Neural crest cell (in vitro differentiated cells): ENCODE measurements at regions not wholly inside any gene's neighbourhood (a gene's known extent, or its start where the extent isn't known, plus 50 kb on each side); places are given as distances from the start of the nearest gene placed in this dataset.

Experiments used
- DNase-seq: peaks from one replicate; pipeline ENCODE4 v3.0.0; 2021; ENCODE audit warnings: low read depth, mixed read lengths, low spot score
- H3K27ac Mint-ChIP-seq: one replicate; pipeline ENCODE4 v1.8.0; 2021; ENCODE audit warnings: mild to moderate bottlenecking, mixed read lengths; ENCODE audit not compliant: unreplicated experiment
- H3K27me3 Mint-ChIP-seq: 2 replicates; pipeline ENCODE4 v1.8.0; 2021; ENCODE audit warnings: low read depth, mild to moderate bottlenecking, mixed read lengths
- H3K36me3 Mint-ChIP-seq: 2 replicates; pipeline ENCODE4 v1.8.0; 2021; ENCODE audit warnings: low read depth, mild to moderate bottlenecking, mixed read lengths
- H3K4me1 Mint-ChIP-seq: 2 replicates; pipeline ENCODE4 v1.8.0; 2021; ENCODE audit warnings: mixed read lengths
- H3K4me3 Mint-ChIP-seq: one replicate; pipeline ENCODE4 v1.8.0; 2021; ENCODE audit warnings: mild to moderate bottlenecking, mixed read lengths
- H3K9me3 Mint-ChIP-seq: 2 replicates; pipeline ENCODE4 v1.8.0; 2021; ENCODE audit warnings: mixed read lengths
- CTCF ChIP-seq: fragments of 200-600 bp; sonication (generic); conservative IDR thresholded peaks from 2 replicates; pipeline ENCODE4 v1.5.0; 2021; ENCODE audit warnings: antibody characterized with exemption, mild to moderate bottlenecking

DNA sequence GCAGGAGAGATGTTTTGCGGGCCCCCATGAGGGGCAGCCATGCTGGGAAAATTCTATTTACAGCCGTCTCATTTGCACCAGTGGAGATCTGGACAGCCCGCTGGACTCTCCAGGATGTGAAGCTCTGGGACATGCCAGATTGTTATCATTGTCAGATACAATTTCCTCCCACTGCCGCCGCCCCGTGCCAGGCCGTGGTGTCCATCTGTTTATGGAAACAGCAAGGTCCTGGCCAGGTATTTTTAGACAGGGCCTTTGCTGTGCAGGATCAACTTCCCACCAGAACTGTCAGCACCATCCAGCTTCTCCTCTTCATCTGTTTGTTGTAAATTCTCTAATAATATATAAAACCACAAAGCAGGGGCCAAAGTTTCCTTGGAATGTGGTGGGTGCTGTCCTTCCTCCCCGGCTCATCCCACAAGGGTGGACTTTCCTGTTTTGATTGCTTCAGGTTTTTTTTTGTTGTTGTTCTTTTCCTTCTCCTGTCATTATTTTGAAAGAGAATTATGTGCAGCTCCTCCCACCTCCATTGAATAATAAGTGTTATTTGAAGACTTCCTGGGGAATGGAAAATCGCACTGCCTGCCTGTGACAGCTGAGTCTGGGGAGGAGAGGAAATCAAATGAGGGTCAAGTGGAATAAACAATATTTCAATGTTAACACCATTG, 398.1 kb downstream of the TNS1 start:
- no peaks in the 10 kb centered on the region for H3K9me3 Mint-ChIP-seq
- peaks cover 23% of the 10 kb centered on the region for H3K4me1 Mint-ChIP-seq
- H3K36me3 Mint-ChIP-seq: no peaks in the 10 kb centered on the region
- H3K4me3 Mint-ChIP-seq: no peak overlapping the region
- peaks cover 4% of the 10 kb centered on the region for H3K27me3 Mint-ChIP-seq
- no peak overlapping the region for H3K27ac Mint-ChIP-seq
- TF ChIP-seq CTCF: no peak
- no peak for DNase-seq

DNA sequence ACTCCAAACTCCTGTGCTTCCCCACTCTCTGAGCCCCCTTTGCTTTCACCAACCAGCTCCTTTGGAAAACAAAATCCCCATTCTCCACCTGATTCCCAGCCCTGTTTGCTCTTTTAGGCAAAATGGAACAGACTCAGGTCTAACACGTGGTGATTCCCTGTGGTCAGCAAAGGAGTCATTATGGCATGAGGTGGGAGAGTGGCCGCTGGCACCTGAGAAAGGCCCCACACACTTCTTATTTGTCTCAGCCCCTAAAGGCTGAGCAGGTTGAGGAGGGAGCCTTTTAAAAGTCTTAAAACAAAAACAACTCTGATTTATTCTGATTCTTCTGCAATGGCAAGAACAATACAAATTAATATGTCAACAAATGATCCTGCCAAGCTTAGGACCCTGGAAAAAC, 401.2 kb downstream of the TNS1 start:
- Mint-ChIP-seq H3K4me3 (no peak overlapping the region), H3K27ac (no peak overlapping the region), H3K36me3 (no peaks in the 10 kb centered on the region), H3K4me1 (peaks cover 7% of the 10 kb centered on the region), H3K9me3 (peaks cover 2% of the 10 kb centered on the region), H3K27me3 (peaks cover 4% of the 10 kb centered on the region)
- no peak for TF ChIP-seq CTCF
- no peak for DNase-seq

- TF ChIP-seq CTCF: no peak
- peaks cover 2% of the 10 kb centered on the region for H3K9me3 Mint-ChIP-seq
- DNase-seq: no peak
- peaks cover 3% of the 10 kb centered on the region for H3K4me1 Mint-ChIP-seq
- H3K27ac Mint-ChIP-seq: no peak overlapping the region
- no peaks in the 10 kb centered on the region for H3K36me3 Mint-ChIP-seq
- H3K27me3 Mint-ChIP-seq: peaks cover 4% of the 10 kb centered on the region
- H3K4me3 Mint-ChIP-seq: no peak overlapping the region
These were observed 402.9 kb downstream of the TNS1 start for GRCh38 chr2:217599906-217600305.

DNA sequence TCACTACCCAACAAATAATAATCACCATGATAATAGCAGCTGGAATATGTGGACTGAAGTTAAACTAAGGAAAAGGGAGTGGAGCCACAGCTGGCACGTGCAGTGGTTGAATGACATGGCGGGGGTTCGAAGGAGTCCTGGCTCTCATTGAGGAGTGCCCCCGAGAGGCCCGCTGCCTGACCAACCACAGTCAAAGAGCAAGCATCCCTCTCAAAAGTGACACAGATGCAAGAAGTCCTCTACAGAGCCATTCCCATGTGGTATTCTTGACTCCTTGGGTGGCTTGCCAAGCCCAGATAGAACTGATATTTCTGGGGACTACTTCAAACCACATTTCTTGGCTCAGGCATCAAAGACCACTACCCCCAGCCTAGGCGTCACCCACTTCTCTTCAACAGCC, 405.1 kb downstream of the TNS1 start:
- H3K4me1 Mint-ChIP-seq: no peaks in the 10 kb centered on the region
- no peak for DNase-seq
- TF ChIP-seq CTCF: no peak
- no peak overlapping the region for H3K27ac Mint-ChIP-seq
- no peak overlapping the region for H3K4me3 Mint-ChIP-seq
- peaks cover 2% of the 10 kb centered on the region for H3K9me3 Mint-ChIP-seq
- H3K27me3 Mint-ChIP-seq: peaks cover 4% of the 10 kb centered on the region
- no peaks in the 10 kb centered on the region for H3K36me3 Mint-ChIP-seq

DNA sequence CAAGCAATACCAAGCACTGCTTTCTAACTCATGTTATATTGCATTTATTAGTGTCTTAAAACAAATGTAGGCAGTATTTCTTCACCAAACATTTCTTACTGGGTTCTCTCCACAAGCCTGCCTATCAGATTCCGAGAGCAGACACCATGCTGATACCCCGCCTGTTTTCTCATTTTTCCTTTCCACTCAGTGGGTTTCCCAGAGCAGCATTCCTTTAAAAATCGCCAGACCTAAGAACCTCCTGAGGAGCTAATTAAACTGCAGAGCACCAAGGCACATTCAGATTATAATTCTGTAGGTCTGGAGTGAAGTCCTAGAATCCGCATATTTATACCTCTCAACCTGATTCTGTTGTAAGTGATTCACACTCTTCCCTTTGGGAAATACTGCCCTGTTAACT, 405.6 kb downstream of the TNS1 start:
- TF ChIP-seq CTCF: no peak
- Mint-ChIP-seq H3K4me1 (no peaks in the 10 kb centered on the region), H3K4me3 (no peak overlapping the region), H3K27me3 (peaks cover 4% of the 10 kb centered on the region), H3K9me3 (peaks cover 2% of the 10 kb centered on the region), H3K36me3 (no peaks in the 10 kb centered on the region), H3K27ac (no peak overlapping the region)
- DNase-seq: no peak
